ENCODE measurements at regions not wholly inside any gene's neighbourhood (a gene's known extent, or its start where the extent isn't known, plus 50 kb on each side); places are given as distances from the start of the nearest gene placed in this dataset.
"Not testable (repeated sequence)": the region's sequence is repeated elsewhere in the genome, so short reads cannot be mapped to it uniquely, and the experiment has no call there.

DNA sequence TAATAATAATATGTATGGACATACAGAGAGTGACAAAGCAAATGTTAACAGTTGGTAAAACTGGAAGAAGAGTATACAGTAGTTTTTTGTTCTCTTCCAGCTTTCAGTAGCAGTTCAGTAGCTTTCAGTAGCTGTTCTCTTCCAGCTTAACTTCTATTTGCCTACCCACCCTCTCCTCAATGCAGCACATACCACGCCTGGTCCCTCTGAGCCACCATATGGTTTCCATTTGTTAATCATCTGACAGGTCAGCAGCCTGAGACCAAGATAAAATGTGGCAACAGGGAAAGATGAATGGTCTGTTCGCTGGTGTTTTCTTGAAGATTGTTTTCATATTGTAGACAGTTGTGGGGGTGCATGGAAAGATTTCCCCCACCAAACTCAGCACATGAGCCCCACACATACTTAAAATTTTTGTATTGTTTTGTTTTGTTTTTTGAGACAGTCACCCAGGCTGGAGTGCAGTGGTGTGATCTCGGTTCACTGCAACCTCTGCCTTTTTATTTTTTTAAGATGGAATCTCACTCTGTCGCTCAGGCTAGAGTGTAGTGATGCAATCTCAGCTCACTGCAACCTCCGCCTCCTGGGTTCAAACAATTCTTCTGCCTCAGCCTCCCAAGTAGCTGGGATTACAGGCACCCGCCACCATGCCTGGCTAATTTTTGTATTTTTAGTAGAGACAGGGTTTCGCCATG, 56.8 kb downstream of the ATP6V0E2 start:
- DNase-seq (ENCODE audit: low read depth): not testable (repeated sequence)

DNA sequence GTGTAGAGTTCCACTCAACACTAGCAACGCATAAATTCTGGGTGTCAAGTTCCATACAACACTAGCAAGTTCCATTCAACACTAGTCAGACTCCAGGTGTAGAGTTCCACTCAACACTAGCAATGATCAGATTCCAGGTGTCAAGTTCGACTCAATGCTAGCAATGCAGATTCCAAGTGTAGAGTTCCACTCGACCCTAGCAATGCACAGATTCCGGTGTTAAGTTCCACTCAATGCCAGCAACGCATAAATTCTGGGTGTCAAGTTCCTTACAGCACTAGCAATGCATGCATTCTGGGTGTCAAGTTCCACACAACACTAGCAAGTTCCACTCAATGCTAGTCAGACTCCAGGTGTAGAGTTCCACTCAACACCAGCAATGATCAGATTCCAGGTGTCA, 60.0 kb downstream of the ATP6V0E2 start:
- not testable (repeated sequence) for DNase-seq (ENCODE audit: low read depth)

DNA sequence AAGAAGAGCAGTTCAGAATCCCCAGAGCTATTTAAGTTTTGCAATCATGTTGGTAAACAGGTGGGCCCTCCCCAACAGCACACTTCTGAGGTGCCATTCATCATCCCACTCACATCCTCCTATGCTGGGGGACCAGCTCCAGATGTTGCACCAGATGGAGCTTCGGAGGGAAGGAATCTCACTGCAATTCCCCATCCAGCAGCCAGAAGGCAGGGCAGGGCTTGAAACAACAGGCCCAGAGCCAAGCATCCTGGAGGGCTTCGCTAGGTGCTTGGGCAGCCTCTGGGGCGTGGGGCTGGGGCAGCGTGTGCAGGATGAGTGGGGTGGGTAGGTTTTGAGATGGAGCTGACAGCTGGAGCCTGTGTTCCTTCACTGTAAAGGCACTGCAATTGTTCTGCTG, 73.6 kb downstream of the ATP6V0E2 start:
- not testable (repeated sequence) for DNase-seq (ENCODE audit: low read depth)

DNA sequence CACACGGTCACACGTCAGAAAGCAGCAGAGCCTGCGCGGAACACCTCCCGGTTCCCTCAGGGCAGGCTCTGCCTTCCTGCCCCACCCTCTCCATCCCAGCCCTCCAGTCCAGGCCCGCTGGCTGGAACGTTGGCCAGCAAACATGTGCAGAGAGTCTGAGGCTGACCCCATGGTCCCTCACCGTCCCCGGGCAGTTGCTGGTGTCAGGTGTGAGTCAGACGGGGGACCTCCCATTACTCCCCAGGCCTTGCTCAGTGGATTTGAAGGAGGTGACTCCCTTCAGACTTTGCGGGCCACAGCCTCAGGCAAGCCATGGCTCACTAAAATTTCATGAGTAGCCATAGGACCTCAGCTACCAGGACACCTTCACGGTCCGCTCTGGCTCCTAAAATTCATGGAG, 74.7 kb downstream of the ATP6V0E2 start:
- DNase-seq (ENCODE audit: low read depth): not testable (repeated sequence)

DNA sequence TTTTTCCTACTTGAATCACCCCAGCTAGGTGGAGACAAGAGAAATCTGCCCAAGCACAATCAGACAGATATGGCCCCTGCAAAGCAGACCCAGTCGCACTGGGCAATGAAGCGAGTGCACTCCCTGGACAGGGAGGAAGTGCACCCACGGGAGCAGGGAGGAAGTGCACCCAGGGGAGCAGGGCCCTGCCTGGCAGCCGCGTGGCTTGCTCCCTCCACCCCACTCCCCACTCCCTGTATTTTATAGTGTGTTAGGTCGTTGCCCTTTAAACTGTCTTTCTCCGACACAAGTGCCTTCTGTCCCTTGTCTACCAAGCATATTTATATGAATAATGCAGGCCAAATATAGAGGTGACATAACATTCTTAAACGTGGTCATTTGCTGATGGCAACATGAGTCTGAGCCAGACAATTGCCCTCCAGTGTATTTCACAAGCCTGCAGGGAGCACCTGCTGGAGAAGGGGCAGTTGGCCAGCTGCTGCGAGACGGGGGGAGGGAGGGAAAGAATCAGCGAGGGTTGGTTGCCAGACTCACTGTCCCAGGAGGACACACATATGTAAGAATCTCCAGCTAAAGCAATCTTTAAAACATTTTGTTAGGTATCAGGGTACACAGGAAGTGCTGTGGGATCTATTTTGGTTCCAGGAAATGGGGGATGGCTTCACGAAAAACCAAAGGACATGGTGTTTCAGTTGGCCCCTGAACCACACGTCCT, 76.3 kb downstream of the ATP6V0E2 start:
- not testable (repeated sequence) for DNase-seq (ENCODE audit: low read depth)

DNA sequence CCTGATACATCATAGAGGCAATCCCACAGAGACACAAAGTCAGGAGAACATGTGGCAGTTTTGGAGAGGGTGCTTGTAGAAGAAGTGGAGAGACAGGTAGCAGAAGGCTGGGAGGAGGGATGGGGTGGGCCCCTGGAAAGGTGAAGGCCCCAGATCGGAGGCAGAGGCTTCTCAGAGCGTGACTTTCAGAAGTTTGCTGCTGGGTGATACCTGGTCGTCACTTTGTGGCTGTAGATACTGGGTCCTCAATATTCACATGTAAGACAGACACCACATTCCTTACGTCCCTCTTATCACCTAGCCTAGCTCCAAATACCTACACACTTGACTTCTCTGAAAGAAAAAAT, 76.8 kb downstream of the ATP6V0E2 start:
- not testable (repeated sequence) for DNase-seq (ENCODE audit: low read depth)

DNA sequence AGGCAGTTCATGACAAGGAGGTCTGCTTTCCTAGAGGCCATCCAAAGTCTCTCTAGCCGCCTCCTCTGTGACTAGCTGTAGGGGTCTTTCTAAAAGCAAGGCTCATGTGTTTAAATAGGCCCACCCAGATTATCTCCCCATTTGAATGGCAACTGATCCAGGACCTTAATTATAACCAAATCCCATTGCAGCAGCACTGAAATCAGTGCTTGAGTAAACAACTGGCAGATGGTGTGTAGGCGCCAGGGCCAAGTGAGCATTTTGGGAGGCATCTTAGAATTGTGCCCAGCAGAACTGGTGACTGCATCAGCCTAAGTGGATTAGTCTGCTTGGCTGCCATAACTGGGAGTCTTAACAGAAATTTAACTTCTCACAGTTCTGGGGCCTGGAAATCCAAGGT, 77.8 kb downstream of the ATP6V0E2 start:
- DNase-seq (ENCODE audit: low read depth): not testable (repeated sequence)

DNA sequence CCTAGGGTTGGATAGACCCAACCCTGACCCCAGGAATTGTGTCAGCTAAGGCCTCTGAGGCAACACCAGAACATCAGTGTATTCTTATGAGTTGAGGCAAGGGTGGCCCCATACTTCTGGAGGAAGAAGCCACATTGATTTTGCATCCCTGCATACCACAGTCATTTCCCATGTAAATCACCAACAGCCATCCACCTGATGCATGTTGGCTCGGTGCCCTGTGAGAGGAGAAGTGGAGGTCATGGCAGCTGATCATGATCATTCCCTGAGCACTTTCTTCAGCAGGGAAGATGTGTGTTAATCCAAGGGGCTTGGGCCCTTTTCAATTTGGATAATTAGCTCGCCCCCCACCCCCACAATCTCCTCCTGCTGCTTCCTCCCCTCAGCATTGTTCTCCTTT, 85.1 kb downstream of the ATP6V0E2 start:
- not testable (repeated sequence) for DNase-seq (ENCODE audit: low read depth)

DNA sequence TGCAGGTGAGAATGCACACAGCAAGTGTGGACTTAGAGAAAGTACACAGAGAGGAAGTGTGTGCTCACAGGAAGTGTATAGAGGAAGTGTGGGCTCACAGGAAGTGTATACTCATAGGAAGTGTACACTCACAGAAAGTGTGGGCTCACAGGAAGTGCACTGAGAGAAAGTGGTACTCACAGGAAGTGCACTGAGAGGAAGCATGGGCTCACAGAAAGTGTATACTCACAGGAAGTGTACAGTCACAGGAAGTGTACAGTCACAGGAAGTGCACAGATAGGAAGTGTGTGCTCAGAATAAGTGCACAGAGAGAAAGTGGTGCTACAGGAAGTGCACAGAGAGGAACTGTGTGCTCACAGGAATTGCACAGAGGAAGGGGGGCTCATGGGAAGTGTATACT, 87.1 kb downstream of the ATP6V0E2 start:
- not testable (repeated sequence) for DNase-seq (ENCODE audit: low read depth)

DNA sequence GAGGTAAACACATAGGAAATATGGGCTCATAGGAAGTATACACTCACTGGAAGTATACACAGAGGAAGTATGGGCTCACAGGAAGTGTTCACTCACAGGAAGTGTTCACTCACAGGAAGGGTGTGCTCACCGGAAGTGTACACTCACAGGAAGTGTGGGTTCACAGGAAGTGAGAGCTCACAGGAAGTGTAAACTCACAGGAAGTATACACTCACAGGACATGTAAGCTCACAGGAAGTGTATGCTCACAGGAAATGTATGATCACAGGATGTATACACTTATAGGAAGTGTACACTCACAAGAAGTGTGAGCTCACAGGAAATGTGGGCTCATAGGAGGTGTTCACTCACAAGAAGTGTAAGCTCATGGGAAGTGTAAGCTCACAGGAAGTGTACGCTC, 88.1 kb downstream of the ATP6V0E2 start:
- not testable (repeated sequence) for DNase-seq (ENCODE audit: low read depth)

DNA sequence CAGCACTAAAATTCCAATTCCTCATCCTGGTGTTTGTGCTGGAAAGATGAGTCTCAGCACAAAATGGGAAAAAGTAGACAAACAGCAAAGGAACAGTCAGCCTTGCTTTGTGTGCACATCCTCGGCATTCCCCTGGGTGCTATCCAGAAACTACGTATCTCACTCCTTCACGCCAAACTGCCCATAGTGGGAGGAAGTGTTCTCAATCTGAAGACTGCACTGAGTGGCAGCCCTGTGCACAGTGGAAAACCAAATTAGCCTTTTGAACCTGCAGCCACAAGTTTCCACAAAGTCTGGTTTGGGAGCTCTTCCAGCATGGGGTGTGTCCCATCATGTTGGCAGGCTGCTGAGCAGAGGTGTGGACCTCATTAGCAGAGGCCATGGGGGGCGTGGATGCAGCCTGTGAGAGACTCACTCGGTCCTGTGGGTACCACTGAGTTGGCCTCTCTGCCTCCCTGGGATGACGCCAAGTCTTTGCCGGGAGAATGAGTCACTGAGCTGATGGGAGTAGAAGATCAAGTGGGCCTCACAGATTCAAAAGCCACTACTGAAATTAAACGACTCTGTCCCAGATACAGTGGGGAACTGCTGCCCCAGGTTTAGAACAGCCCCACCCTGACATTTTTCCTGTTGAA, 89.0 kb downstream of the ATP6V0E2 start:
- not testable (repeated sequence) for DNase-seq (ENCODE audit: low read depth)

DNA sequence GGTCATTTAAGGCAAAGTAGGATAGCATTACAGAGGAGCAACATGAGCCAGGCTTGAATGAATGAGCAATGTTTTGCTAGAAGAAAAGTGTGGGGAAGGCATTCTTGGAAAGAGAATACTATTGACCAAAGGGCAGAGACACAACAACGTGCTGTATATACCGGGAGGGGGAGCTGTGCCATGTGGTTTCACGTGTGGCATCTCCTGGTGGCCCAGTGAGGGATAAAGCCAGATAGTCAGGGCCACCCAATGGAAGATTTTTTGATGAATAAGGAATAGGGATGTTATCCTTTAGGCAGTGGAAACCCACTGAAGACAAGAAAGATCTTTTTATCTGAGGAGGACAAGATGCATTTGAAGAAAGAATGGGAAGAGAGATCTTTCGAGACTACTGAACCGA, 90.2 kb downstream of the ATP6V0E2 start:
- not testable (repeated sequence) for DNase-seq (ENCODE audit: low read depth)

DNA sequence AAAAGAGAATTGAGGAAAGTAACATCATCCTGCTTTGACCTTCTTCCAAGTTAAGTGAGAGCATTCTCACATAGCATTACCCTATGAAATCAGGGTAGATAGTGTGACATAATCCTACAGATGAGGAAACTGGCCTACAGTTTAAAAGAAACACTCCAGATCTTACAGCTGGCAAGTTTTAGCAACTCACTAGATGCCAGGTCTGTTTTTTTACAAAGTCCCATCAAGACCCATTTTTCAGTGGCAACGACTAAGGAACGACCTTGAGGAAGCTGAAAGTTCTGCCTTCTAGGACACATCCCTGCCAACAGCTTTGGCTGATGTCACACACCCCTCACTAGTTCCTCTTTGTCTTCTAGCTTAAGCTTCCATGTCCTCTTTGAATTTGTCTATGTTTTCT, 92.7 kb downstream of the ATP6V0E2 start:
- DNase-seq (ENCODE audit: low read depth): not testable (repeated sequence)

DNA sequence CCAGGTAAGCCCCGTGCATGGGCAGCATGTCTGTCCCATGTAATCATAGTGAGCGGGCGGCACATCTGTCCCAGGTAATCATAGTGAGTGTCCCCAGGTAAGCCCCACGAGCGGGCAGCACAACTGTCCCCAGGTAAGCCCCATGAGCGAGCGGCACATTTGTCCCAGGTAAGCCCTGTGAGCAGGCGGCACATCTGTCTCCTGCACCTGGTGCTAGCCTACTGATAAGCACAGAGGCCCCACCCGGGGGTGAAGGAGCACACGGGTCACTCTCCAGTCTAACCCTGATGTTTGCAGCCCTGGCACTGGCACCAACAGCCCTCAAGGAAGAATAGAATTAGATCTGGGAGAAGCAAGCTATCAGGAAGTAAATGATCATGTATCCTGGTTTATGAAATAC, 99.2 kb downstream of the ATP6V0E2 start:
- DNase-seq (ENCODE audit: low read depth): not testable (repeated sequence)

DNA sequence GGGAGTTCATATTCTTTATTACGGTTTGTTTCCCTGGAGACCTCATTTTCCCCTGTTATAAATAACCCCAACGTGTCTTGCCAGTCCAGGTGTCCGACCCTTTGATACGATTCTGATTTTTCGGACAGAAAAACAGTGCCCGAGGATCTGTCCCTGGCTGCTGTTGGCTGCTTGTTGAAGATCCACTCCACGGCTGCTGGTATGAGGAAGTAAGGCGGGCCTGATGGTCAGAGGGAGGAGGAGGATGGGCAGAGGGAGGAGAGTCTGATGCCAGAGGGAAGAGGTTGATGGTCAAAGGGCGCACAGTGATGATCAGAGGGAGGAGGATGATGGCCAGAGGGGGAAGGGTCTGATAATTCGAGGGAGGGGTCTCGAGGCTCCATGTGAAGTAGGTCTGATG, 99.9 kb downstream of the ATP6V0E2 start:
- DNase-seq (ENCODE audit: low read depth): not testable (repeated sequence)

DNA sequence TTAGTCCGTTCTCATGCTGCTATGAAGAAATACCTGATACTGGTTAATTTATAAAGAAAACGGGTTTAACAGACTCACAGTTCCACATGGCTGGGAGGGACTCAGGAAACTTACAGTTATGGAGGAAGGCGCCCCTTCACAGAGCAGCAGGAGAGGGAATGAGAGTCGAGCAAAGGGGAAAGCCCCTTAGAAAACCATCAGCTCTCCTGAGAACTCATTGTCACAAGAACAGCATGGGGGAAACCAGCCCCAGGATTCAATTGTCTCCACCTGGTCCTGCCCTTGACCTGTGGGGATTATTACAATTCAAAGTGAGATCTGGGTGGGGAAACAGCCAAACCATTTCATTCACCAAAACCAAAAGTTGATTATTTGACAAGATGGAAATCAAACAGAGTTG, 101.8 kb downstream of the ATP6V0E2 start:
- DNase-seq (ENCODE audit: low read depth): not testable (repeated sequence)

DNA sequence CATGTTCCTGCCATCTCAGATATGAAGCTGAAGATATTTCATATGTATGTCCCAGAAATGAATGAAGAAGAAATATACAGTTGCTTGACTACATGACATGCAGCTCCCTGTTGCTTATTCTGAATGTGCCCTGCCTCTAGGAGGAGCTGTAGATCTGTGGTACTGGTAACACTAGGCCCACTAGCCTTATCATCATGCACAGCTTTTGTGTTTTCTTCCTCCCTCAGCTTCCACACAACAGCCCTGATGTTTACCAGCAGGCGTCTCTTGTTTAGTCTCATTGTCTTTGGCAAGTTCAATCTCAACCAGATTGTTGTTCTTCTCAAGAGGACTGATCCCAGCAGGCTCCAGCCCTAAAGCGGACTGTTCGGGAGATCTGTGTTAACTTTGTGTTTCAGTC, 104.8 kb downstream of the ATP6V0E2 start:
- DNase-seq (ENCODE audit: low read depth): not testable (repeated sequence)

DNA sequence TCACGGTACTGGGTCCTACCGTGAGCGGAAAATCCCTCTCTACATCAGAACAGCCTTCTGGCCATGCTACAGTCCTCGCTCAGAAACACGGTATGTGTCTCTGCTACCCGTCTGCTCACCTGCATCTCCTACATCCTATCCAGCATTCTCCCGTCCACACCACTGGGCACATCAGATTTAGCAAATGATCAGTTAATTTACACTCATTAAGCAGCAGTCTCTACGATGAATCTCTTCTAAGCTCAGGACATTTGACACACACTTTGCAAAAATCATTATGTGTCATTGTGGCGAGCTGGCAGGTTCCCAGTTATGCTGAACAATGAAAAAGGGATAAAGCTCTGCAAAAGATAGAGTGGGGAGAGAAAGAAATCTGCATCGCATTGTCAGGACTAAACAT, 105.2 kb downstream of the ATP6V0E2 start:
- DNase-seq (ENCODE audit: low read depth): not testable (repeated sequence)

DNA sequence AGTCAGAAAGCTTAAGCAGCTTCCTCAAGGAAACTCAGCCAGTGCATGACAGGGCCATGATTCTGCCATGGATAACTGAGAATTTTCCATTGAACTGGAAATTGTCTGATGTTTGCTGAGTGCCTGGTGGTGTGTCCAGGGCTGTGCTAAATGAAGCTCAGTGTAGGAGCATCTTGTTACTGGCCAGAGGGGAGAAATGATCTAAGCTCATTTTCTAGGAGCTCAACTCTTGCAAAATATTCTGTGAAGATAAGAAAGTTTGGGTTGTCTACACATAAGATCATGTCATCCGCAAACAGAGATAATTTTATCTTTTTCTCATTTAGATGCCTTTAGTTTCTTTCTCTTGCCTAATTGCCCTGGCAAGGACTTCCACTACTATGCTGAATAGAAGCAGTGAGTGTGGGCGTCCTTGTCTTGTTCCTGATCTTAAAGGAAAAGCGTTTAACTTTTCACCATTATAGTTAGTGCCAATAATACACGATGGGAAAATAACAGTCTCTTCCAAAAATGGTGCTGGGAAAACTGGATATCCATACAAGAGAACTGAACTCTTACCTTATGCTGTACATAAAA, 108.9 kb downstream of the ATP6V0E2 start:
- not testable (repeated sequence) for DNase-seq (ENCODE audit: low read depth)

DNA sequence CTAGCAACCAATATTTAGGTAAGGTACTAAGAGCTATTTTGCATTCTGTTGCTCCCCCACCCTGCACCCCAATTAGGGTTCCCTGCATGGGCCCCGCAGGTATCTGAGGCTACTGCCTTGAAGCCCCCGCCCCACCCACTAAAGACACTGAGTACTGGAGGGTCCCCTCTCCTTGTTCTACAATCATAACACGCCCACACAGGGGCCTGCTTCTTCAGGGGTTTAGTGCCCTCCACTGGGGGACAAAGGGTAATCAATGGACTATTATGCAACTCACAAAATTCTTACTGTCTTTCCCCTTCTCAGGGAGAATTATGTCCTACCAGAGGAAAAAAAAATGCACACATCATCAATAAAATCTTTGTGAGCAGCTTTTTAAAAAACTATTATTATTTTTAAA, 113.1 kb downstream of the ATP6V0E2 start:
- not testable (repeated sequence) for DNase-seq (ENCODE audit: low read depth)

DNA sequence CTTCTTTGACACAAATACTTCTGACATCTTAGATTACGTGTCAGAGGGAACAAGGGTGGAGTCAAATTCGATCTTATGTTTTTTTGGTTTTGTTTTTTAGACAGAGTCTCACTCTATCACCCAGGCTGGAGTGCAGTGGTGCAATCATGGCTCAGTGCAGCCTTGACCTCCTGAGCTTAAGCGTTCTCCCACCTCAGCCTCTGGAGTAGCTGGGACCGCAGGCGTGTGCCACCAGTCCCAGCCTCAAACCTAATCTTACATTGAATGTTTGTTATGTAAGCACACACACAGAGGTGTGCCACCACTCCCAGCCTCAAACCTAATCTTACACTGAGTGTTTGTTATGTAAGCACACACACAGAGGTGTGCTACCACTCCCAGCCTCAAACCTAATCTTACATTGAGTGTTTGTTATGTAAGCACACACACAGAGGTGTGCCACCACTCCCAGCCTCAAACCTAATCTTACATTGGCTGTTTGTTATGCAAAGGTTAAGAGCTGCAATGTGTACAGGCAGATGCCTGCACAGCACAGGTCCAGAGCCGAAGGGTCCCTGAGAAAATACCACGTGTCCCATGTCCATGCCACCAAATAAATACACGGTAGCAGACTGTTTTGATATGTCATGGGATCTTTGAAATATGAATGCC, 118.0 kb downstream of the ATP6V0E2 start:
- not testable (repeated sequence) for DNase-seq (ENCODE audit: low read depth)

DNA sequence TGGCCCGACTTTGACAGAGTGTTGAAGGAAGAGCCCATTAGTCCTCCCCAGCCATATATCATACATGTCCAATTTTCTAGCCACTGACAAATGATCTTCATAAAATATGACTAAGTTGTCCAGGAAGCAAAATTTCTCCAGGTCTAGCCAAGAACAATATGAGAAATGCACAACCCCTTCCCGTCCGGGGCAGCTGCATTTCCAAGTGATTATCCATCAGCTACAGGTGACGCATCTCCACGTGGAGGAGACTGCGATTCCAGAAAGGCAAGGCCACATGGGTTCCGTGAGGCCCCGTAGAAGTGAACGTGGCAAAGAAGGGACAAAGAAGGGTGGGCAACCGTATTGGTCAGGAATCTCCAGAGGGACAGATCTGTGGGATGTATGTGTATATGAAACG, 118.6 kb downstream of the ATP6V0E2 start:
- not testable (repeated sequence) for DNase-seq (ENCODE audit: low read depth)

All from stimulated activated CD8-positive, alpha-beta memory T cell treated with anti-CD3 and anti-CD28 coated beads, Interleukin-15, amount 100 ng/mL, for 1 hour (primary cell).